ENCODE measurements at regions not wholly inside any gene's neighbourhood (a gene's known extent, or its start where the extent isn't known, plus 50 kb on each side); places are given as distances from the start of the nearest gene placed in this dataset.

DNA sequence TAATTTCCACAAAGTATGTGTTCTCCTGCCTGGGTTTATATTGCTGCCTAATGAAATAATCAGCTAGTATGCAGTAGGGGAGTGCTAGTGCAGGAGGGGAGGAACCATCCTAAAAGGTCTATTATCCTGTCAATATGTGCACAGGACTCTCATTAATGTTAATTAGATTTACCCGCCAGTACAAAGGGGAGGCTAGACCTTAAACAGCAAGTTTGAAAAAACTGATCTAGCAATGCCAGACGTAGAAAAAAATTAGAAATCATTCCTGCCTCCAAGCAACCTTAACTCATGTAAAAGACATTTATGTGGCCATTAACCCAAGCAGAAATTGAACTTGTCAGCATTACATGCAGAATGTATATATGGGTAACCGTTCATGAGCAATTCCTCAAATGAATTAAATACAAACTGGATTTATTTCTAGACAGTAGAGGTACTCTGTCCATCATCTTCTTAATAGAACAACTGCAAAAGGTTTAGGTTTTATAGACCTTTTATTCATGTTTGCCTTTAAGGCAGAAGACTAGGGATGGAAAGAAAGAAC lies 294.3 kb upstream of the TENM3 start (continued):
- TF ChIP-seq, protein P1, sequence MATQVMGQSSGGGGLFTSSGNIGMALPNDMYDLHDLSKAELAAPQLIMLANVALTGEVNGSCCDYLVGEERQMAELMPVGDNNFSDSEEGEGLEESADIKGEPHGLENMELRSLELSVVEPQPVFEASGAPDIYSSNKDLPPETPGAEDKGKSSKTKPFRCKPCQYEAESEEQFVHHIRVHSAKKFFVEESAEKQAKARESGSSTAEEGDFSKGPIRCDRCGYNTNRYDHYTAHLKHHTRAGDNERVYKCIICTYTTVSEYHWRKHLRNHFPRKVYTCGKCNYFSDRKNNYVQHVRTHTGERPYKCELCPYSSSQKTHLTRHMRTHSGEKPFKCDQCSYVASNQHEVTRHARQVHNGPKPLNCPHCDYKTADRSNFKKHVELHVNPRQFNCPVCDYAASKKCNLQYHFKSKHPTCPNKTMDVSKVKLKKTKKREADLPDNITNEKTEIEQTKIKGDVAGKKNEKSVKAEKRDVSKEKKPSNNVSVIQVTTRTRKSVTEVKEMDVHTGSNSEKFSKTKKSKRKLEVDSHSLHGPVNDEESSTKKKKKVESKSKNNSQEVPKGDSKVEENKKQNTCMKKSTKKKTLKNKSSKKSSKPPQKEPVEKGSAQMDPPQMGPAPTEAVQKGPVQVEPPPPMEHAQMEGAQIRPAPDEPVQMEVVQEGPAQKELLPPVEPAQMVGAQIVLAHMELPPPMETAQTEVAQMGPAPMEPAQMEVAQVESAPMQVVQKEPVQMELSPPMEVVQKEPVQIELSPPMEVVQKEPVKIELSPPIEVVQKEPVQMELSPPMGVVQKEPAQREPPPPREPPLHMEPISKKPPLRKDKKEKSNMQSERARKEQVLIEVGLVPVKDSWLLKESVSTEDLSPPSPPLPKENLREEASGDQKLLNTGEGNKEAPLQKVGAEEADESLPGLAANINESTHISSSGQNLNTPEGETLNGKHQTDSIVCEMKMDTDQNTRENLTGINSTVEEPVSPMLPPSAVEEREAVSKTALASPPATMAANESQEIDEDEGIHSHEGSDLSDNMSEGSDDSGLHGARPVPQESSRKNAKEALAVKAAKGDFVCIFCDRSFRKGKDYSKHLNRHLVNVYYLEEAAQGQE (IDR thresholded peaks at IDR 0.05; ENCODE audit: low read depth) = no peak
- no peak for TF ChIP-seq TCF7L2 (IDR thresholded peaks at IDR 0.05; ENCODE audit: borderline replicate concordance, extremely low read depth, insufficient read depth, insufficient read length)
- TF ChIP-seq CEBPB (IDR thresholded peaks at IDR 0.05; ENCODE audit: low read depth) = no peak
- TF ChIP-seq YY1 (IDR thresholded peaks at IDR 0.05; ENCODE audit: extremely low read depth, insufficient replicate concordance, low read depth, low read length) = no peak

DNA sequence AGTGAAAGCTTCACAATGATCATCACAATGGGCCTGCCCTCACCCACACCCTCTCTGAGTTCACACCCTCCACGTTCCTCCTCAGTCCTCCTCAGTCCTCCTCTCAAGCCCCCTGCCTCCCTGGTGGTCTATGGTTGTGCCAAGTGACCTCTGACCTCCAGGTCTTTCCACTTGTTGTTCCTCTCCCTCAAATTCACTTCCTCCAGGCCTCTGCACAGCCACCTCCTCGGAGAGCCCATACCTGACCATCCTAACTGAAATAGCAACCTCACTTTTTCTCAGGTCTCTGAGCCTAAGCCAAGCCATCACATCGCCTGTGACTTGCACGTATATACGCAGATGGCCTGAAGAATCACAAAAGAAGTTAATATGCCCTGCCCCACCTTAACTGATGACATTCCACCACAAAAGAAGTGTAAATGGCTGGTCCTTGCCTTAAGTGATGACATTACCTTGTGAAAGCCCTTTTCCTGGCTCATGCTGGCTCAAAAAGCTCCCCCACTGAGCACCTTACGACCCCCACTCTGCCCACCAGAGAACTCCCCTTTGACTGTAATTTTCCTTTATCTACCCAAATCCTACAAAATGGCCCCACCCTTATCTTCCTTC lies 293.4 kb upstream of the TENM3 start:
- ATAC-seq (no peak), DNase-seq (ENCODE audit: low read depth, low spot score) (no peak)
- POLR2A ChIA-PET = no interaction called here
- Histone ChIP-seq H3K9me2 (ENCODE audit: insufficient read depth) (no peaks in the 10 kb centered on the region), H3K9ac (ENCODE audit: low read length) (no peak overlapping the region), H3K36me3 (ENCODE audit: control insufficient read depth in 1 of 2, insufficient read depth in 2 of 2, low read length in 2 of 2) (no peaks in the 10 kb centered on the region), H3K27ac (ENCODE audit: low read depth, low read length) (no peak overlapping the region), H3K4me3 (replicated peaks in 1 of 2; ENCODE audit: low read depth in 1 of 2, low read length in 2 of 2) (no peak overlapping the region), H2AFZ (ENCODE audit: low read depth, low read length, poor library complexity, severe bottlenecking) (no peak overlapping the region), H3K9me3 (ENCODE audit: control insufficient read depth in 1 of 2, insufficient read depth in 1 of 2, low read depth in 1 of 2, low read length in 2 of 2) (no peaks in the 10 kb centered on the region), H3K4me1 (ENCODE audit: control insufficient read depth in 1 of 2, insufficient read depth in 2 of 2, low read length in 2 of 2) (no peaks in the 10 kb centered on the region), H4K20me1 (ENCODE audit: insufficient read depth) (no peaks in the 10 kb centered on the region), H3K27me3 (ENCODE audit: insufficient read depth, low read length) (no peaks in the 10 kb centered on the region), H3K79me2 (ENCODE audit: insufficient read depth, low read length) (no peaks in the 10 kb centered on the region), H3K4me2 (ENCODE audit: low read length) (no peak overlapping the region)
- CTCF ChIA-PET = no interaction called here
- no TSS peak for BruUV-seq (replicated peaks)
- TF ChIP-seq CEBPB (IDR thresholded peaks at IDR 0.05; ENCODE audit: low read depth) (no peak), ELF1 (IDR thresholded peaks at IDR 0.05; ENCODE audit: borderline replicate concordance, low read depth) (no peak), YY1 (IDR thresholded peaks at IDR 0.05; ENCODE audit: extremely low read depth, insufficient replicate concordance, low read depth, low read length) (no peak), POLR2A (IDR thresholded peaks at IDR 0.05; ENCODE audit: borderline replicate concordance, extremely low read depth, insufficient read depth, insufficient read length) (no peak)
- intact Hi-C loops (cut with micrococcal nuclease) = no loop called here
- RAD21 ChIA-PET (ENCODE audit: low non-redundant PET in 1 of 2, low total read pairs in 2 of 2, uncharacterized antibody in 2 of 2, unreplicated experiment in 2 of 2) = no interaction called here

All from HCT116 (cell line).